NCI-H1694 (cell line): ENCODE measurements at regions not wholly inside any gene's neighbourhood (a gene's known extent, or its start where the extent isn't known, plus 50 kb on each side); places are given as distances from the start of the nearest gene placed in this dataset.

Experiments used
- DNase-seq: peaks from one replicate; lab custom pipeline; 2025; lab: John Stamatoyannopoulos, UW

- no peak for DNase-seq
Observed at GRCh38 chr21:43332861-43333297, 94.1 kb downstream of the SIK1 start.

GRCh38 chr21:43331962-43332828 is 94.7 kb downstream of the SIK1 start:
- no peak for DNase-seq

- no peak for DNase-seq
Observed at GRCh38 chr21:43331111-43331961, 95.6 kb downstream of the SIK1 start.

- no peak for DNase-seq
Observed at GRCh38 chr21:43330306-43330881, 96.5 kb downstream of the SIK1 start.

GRCh38 chr21:43329711-43330269 is 97.1 kb downstream of the SIK1 start:
- no peak for DNase-seq

DNA sequence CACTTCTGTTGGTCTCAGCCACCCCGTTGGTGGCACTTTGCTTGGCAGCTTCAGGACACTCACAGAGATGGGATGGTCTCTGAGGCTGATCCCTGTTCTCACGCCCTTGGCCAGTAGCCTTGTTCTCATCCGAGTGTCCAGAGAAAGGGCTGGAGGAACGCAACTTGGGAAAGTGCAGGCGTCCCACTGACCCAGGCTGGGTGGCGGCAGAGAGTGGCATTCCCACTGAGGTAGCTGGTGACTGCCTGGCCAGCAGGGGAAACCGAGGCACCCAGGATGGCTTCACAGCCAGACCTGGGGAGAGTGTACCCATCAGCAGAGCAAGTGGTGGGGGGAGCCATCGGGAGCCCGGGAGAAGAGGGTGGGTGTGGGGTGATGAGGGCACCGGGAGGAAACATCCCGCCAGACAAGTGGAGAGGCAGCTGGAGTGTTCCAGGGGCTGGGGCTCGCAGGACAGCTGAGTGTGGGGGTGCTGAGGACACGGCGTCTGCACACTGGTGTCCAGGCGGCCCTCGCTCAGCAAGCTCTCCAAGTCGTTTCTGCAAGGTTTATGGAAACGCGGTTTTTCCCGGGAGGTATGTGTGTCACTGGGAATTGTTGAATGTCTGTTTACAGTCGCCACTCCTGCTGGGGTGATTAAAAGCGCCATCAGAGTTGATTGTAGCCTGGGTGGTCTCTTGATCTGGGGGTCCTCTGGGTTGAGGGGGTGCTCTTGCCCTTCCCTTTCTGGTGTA is 97.8 kb downstream of the SIK1 start:
- DNase-seq: no peak

DNA sequence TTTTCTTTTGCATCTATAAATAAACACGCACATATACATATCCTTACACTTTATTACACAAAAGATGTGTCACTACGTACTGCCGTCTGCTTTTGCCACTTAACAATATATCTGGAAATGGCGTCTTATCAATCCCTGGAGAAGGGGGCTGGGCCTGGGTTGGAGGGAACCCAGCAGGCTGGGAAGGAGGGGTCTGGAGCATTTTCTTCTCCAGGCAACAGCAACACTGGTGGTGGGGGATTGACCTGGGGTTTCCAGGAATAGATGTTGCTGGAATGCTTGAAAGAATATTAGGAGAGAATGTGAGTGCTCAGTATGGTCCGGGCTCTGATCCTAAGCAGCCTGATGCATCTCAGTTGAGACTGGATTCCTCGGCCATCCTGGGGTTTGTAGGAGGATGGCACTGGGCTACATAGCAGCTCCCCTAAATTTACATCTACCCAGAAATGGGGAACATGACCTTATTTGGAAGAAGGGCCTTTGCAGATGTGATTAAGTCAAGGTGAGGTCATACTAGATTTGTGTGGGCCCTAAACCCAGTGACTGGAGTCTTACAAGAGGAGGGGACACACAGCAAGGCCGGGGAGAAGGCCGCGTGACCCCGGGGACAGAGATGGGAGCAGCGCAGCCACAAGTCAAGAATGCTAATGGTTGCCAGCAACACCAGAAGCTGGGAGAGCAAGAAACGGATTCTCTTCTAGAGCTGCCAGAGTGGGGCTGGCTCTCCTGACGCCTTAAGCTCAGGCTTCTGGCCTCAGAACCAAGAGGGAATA is 98.6 kb downstream of the SIK1 start:
- no peak for DNase-seq

GRCh38 chr21:43325968-43326715 is 100.8 kb downstream of the SIK1 start:
- no peak for DNase-seq

DNA sequence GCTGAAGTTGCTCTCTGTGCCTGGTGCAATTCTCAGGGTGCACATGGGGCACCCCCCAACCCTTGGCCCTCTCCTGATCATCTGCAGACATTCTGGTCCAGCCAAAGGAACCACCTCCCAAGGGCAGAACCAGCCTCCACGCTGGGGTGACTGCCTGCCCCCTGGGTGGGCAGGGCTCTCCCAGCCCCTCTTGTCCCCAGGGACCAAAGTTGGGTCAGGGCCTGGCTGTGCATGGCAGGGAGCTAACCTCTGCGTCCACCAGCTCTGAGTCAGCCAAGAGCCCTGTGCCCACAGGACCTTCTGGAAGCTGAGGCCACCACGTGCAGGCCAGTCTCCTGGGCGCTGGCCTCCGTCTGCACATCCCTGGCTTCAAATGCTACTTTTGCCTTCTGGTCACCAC is 101.9 kb downstream of the SIK1 start:
- DNase-seq: no peak

DNA sequence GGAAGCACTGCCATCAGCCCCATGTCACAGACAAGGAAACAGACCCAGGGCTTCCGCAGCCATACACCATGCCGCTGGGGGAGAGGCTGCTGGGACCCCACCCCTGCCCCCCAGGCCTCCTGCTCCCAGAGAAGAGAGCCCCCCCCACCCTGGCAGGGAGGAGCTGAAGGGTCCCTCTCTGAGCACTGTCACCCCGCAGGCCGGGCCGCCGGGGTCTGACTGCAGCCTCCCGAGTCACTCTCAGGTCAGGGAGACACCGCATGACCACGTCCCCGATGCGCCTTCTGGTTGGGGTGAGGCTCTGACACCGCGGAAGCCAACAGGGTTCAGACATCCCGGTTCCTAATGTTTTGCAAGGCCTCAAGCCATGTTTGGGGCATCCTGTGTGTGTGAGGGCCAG is 102.3 kb downstream of the SIK1 start:
- DNase-seq: no peak

GRCh38 chr21:43323244-43324005 is 103.5 kb downstream of the SIK1 start:
- no peak for DNase-seq

- no peak for DNase-seq
Observed at GRCh38 chr21:43322805-43323204, 104.1 kb downstream of the SIK1 start.

- DNase-seq: no peak
Observed at GRCh38 chr21:43322311-43322710, 104.6 kb downstream of the SIK1 start.

DNA sequence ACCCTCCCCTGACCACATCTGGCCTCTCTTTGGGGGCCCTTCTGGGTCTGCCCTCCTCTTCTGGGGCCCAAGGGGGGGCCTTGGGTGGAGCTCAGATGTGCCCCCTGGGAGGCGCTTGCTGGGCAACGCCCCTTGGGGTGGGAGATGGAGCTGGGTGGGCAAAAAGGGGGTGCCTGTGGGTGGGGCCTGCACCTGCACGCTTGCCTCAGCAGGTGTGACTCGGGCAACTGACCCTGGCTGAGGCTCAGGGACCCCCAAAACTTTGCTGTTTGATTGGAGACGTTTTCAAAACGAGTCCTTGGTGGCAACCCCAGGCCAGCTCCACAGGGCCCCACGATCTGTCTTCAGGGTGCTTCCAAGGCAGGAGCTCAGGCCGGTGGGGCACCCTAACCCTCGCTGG is 105.3 kb downstream of the SIK1 start:
- DNase-seq: no peak

DNA sequence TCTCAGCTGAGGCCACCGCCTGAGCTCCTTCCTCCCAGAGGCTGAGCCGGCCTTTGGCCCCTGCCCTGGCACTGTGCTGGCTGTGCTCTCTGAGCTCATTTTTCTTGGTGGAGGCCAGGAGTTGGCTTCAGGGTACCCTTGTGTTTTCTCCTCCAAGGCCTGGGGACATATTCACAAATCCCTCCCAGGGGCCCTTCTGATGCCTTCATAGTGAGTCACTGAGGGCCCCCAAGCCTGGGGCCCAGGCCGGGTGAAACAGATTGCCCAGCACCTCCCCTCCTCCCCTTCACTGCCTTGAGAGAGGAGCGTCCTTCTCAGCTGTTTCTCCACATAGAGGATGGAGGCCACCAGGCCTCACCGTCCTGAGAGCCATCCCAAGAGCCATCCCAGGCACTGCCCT is 105.8 kb downstream of the SIK1 start:
- no peak for DNase-seq

- no peak for DNase-seq
Observed at GRCh38 chr21:43320526-43320925, 106.4 kb downstream of the SIK1 start.

DNA sequence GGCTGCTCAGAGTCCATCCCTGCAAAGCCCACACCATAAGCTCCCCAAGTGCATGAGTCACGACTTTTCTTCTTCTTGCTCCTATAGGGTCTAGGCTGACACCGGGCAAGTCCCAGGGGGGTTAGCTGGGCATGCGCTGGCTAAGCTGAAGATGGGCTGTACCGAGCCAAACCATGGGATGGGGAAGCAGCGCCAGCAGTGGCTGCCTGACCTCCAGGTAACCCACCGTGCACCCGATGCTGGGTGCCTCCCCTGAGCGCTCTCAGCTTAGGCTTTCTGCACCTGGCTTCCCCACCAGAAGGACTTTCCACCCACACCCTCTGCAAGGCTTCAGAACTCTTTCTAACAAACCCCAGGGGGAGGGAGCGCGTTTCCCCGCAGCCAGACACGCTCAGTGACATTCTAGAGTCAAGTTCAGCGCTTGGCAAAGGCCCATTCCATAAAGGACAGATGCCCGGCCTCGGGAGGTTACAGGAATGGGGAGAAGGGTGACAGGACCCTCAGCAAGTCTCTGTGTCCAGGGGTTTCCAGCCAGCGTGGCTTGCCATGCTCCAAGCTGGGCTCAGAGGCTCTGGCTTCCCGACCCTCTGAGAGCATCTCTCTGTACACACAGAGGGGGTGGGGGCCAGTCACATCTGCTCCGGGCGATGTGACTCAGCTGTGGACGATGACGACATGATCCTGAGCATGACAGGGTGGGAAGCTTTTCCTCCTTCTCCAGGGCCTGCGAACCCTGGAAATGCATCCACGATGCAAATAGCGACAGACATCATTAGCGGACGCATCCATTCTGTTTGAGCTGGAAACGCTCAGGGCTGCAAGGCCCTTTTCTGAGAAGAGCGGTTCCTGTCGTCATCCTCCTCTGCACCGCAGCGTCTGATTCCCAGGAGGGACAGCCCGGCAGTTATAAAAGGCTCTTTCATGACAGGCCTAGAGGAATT is 107.8 kb downstream of the SIK1 start:
- DNase-seq: no peak

GRCh38 chr21:43318368-43318767 is 108.6 kb downstream of the SIK1 start:
- no peak for DNase-seq
